PFSK-1 (cell line): ENCODE measurements at regions not wholly inside any gene's neighbourhood (a gene's known extent, or its start where the extent isn't known, plus 50 kb on each side); places are given as distances from the start of the nearest gene placed in this dataset.

Experiments used
- POLR2AphosphoS5 ChIP-seq: IDR thresholded peaks from 2 replicates; pipeline ENCODE4 v1.6.1; 2012; ENCODE audit warnings: low read depth, mild to moderate bottlenecking, control low read depth, low read length, moderate library complexity
- REST ChIP-seq, 2 experiments: IDR thresholded peaks; 2 replicates each; pipeline versions ENCODE4 v1.6.1 to v1.8.0; 2011 to 2012; ENCODE audit warnings: low read depth in 2 of 2, low read length in 2 of 2, control low read depth in 1 of 2, inconsistent platforms in 1 of 2, mild to moderate bottlenecking in 1 of 2, moderate library complexity in 1 of 2; ENCODE audit not compliant: insufficient read depth in 1 of 2
- TAF1 ChIP-seq: IDR thresholded peaks from 2 replicates; pipeline ENCODE4 v1.6.1; 2012; ENCODE audit warnings: low read length, control low read depth, borderline replicate concordance; ENCODE audit not compliant: insufficient read depth

- TF ChIP-seq POLR2AphosphoS5 (no peak), REST (IDR thresholded peaks at IDR 0.05; ENCODE audit: insufficient read depth in 1 of 2, low read depth in 2 of 2, low read length in 2 of 2) (no peak), TAF1 (no peak)
Measured at GRCh38 chr3:127037418-127037841, 54.5 kb downstream of the PLXNA1 start.
